GM12875 (cell line): ENCODE measurements at regions not wholly inside any gene's neighbourhood (a gene's known extent, or its start where the extent isn't known, plus 50 kb on each side); places are given as distances from the start of the nearest gene placed in this dataset.

ENCODE experiments used
- H3K4me3 ChIP-seq: one replicate; pipeline ENCODE4 v1.5.1; 2011; ENCODE audit warnings: low read depth, low read length, control low read depth
- TF ChIP-seq, protein P1 (sequence below): IDR thresholded peaks from 2 replicates; pipeline ENCODE4 v1.5.1; 2011; ENCODE audit warnings: low read depth, mild to moderate bottlenecking, control low read depth, inconsistent platforms, low read length, moderate library complexity, borderline replicate concordance; ENCODE audit not compliant: insufficient read depth

DNA sequence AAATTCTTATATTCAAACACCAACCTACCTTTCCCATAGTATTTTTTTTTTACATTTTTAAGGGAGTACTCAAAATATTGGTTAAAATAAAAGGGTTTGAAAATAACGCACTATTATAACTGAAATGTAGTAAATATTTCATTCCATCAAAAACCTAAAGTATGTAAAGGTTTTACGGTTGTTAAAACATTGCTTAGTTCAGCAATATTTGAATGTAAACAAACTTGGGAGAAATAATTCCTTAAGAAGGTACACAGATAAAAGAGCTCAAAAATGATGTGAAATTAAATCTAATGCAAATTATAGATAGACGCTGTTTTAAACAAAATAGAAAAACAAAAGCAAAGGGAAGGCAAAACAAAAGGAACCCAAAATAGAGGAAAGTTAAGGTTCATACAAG, 1476.9 kb downstream of the PCDH18 start:
- no peak overlapping the region for H3K4me3 ChIP-seq
- TF ChIP-seq, protein P1, sequence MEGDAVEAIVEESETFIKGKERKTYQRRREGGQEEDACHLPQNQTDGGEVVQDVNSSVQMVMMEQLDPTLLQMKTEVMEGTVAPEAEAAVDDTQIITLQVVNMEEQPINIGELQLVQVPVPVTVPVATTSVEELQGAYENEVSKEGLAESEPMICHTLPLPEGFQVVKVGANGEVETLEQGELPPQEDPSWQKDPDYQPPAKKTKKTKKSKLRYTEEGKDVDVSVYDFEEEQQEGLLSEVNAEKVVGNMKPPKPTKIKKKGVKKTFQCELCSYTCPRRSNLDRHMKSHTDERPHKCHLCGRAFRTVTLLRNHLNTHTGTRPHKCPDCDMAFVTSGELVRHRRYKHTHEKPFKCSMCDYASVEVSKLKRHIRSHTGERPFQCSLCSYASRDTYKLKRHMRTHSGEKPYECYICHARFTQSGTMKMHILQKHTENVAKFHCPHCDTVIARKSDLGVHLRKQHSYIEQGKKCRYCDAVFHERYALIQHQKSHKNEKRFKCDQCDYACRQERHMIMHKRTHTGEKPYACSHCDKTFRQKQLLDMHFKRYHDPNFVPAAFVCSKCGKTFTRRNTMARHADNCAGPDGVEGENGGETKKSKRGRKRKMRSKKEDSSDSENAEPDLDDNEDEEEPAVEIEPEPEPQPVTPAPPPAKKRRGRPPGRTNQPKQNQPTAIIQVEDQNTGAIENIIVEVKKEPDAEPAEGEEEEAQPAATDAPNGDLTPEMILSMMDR, result no peak

DNA sequence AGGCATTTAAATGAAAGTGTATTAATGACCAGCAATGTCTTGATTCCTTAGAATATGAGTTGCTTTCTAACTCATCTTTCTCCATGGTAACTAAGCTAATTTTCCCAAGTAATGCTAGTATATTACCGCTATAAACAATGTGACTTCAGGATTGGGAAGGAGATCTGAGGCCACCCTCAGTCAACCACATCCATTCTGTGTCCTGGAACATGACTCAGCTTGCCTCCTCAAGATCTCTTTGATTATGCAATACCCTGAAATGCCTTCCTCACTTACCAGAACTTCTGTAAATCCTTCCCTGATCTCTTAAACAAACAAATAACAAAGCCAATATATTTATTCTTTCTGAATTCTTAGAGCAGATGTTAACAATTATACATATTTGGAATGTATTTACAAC, 1495.5 kb downstream of the PCDH18 start:
- TF ChIP-seq, protein P1, result no peak

DNA sequence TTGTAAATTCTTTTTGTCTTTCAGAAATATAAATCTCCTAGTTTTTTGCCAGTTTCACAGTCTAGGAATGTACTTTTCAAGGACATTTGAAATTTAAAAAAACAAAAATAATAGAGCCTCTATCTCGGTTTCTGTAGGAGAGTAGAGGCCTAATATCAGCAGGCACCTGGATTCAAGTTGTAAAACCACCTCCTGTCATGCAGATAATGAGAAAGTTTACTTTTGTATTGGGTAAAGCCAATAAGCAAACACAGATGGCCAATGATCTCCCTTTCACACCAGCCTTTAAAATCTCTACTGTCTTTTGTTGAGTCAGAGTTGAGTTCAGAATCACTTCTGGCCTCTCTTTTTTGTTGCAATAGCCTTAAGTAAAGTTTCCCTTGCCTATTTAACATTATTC, 1499.9 kb downstream of the PCDH18 start:
- TF ChIP-seq, protein P1, result no peak
- H3K4me3 ChIP-seq, result no peak overlapping the region

More for the DNA sequence above, 1495.5 kb downstream of the PCDH18 start:
- no peak overlapping the region for H3K4me3 ChIP-seq

DNA sequence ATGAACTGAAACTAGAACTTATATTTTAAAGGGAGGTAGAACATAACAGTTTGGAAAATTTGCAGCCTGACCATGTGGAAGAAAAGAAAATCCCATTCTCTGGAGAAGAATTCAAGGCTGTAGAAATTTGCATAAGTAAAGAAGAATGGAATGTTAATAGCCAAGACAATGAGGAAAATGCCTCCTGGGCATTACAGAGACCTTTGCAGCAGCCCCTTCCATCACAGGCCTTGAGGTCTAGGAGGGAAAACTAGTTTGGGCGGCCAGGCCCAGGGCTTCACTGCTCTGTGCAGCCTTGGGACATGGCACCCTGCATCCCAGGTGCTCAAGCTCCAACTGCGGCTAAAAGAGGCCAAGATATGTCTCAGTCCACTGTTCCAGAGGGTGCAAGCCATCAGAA, 1506.8 kb downstream of the PCDH18 start:
- H3K4me3 ChIP-seq, result no peak overlapping the region
- TF ChIP-seq, protein P1, result no peak

DNA sequence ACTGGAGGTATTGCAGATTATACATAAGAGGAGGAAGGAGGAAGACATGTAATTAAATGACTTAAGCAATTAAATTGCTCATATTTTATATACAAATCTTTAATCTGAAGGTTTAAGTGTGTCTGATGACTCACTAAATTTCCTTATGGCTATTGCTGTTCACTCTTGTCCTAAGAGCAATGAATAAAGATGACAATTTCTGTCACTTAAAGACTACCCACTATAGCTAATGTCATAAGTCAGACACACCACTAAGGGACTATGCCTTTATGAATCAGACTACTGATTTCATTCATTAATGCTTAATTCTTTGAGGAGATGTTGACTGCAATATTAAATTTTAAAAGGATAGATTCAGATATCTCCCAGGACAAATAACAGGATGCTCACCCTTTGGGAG, 1514.7 kb downstream of the PCDH18 start:
- no peak overlapping the region for H3K4me3 ChIP-seq
- TF ChIP-seq, protein P1, result no peak

DNA sequence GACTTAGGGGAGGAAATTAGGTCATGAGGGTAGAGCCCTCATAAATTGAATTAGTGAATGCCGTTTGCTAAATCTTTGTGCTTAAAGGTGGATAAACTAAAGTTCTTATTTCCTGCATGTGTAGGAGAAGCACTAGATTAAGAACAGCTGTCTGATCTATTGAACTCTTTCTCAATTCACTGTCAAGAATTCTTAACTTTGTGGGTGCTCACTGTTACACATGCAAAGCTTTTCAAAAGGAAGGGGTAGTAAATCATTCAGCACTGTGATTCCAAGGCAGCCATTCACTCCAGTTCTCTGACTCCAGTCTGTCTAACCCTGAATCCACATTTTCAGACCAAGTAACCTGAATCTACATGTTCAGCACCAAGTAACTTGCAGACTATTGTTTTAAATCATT, 1520.1 kb downstream of the PCDH18 start:
- H3K4me3 ChIP-seq, result no peak overlapping the region
- TF ChIP-seq, protein P1, result no peak

DNA sequence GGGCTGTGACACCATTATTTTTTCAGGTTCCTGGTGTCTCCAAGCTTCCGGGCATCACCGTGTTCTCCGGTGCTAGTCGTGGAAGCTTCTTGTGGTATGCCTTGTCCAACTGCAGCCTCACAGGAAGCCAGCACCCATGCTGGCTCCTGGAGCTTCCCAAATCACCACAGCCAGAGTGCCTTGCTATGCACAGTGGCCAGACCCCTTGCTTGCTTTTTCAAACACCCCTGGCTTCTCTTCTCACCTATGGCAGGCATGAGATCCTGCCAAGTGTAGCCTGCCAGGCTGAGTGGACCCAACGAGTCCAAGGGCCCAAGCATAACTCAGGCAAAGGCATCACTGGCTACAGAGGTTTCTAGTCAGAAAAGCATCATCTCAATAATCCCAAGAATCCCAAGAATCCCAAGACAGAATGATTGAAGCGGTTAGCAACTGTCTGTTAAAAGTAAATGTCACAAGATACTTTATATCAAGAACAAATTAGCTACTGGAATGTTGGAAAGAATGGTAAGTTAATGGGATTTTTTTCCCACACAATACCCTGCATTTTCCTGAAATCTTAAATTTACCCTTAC, 1522.9 kb downstream of the PCDH18 start:
- TF ChIP-seq, protein P1, result no peak
- H3K4me3 ChIP-seq, result no peak overlapping the region
